Muscle layer of duodenum (tissue), 2 donors: ENCODE measurements at regions not wholly inside any gene's neighbourhood (a gene's known extent, or its start where the extent isn't known, plus 50 kb on each side); places are given as distances from the start of the nearest gene placed in this dataset.

Source experiments
- H3K27ac ChIP-seq: one replicate; pipeline ENCODE4 v1.7.0; 2013; ENCODE audit warnings: mild to moderate bottlenecking, low read length
- H3K27me3 ChIP-seq: one replicate; pipeline ENCODE4 v1.7.0; 2013; ENCODE audit warnings: low read depth, mild to moderate bottlenecking, control low read depth, low read length
- H3K36me3 ChIP-seq, 2 donors: one replicate each; pipeline ENCODE4 v1.7.0; 2013; ENCODE audit warnings: low read length in 2 of 2, control low read depth in 1 of 2, mild to moderate bottlenecking in 1 of 2; ENCODE audit not compliant: insufficient read depth in 2 of 2, control insufficient read depth in 1 of 2
- H3K4me1 ChIP-seq, 2 donors: one replicate each; pipeline ENCODE4 v1.7.0; 2013; ENCODE audit warnings: low read length in 2 of 2, mild to moderate bottlenecking in 2 of 2, control low read depth in 1 of 2, moderate library complexity in 1 of 2; ENCODE audit not compliant: insufficient read depth in 2 of 2, control insufficient read depth in 1 of 2
- H3K4me3 ChIP-seq, 2 donors: one replicate each; pipeline ENCODE4 v1.7.0; 2013; ENCODE audit warnings: low read length in 2 of 2, low read depth in 1 of 2, mild to moderate bottlenecking in 1 of 2
- H3K9me3 ChIP-seq, 2 donors: one replicate each; pipeline ENCODE4 v1.7.0; 2013; ENCODE audit warnings: low read length in 2 of 2, control low read depth in 1 of 2, mild to moderate bottlenecking in 1 of 2; ENCODE audit not compliant: control insufficient read depth in 1 of 2
- donor health status: healthy.

GRCh38 chr12:3973973-3974644 is 100.9 kb upstream of the PARP11 start:
- Histone ChIP-seq H3K4me3 (no peak overlapping the region), H3K27me3 (no peaks in the 10 kb centered on the region), H3K9me3 (no peaks in the 10 kb centered on the region), H3K36me3 (no peaks in the 10 kb centered on the region), H3K27ac (no peak overlapping the region), H3K4me1 (no peaks in the 10 kb centered on the region)

- Histone ChIP-seq H3K9me3 (no peaks in the 10 kb centered on the region), H3K36me3 (no peaks in the 10 kb centered on the region), H3K4me3 (no peak overlapping the region), H3K4me1 (no peaks in the 10 kb centered on the region), H3K27me3 (no peaks in the 10 kb centered on the region), H3K27ac (no peak overlapping the region)
Observed at GRCh38 chr12:3973269-3973884, 100.2 kb upstream of the PARP11 start.

GRCh38 chr12:3972576-3972975 is 99.4 kb upstream of the PARP11 start:
- no peaks in the 10 kb centered on the region for H3K9me3 ChIP-seq
- H3K36me3 ChIP-seq, result no peaks in the 10 kb centered on the region
- no peaks in the 10 kb centered on the region for H3K4me1 ChIP-seq
- H3K27ac ChIP-seq, result no peak overlapping the region
- H3K27me3 ChIP-seq, result no peaks in the 10 kb centered on the region
- no peak overlapping the region for H3K4me3 ChIP-seq

DNA sequence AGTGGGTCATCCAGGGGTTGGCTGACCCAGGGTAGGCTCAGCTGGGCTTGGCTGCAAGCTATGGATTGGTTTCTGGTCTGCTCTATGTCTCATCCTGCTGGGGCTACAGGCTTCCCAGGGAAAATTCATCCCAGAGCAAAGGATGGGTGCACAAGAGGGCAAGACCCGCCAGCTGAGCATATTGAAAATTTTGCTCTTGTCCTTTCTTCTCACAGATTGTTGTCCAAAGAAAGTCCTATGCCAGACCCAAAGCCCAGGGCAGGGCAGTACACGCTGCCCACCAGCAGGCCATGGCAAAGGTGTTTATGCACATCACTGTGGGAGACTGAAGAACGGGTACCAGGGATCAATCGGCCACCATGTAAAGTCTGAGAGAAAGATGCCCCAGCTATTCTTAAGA is 95.3 kb upstream of the PARP11 start:
- no peak overlapping the region for H3K4me3 ChIP-seq
- H3K4me1 ChIP-seq, result no peaks in the 10 kb centered on the region
- no peaks in the 10 kb centered on the region for H3K36me3 ChIP-seq
- H3K9me3 ChIP-seq, result no peaks in the 10 kb centered on the region
- no peak overlapping the region for H3K27ac ChIP-seq
- no peaks in the 10 kb centered on the region for H3K27me3 ChIP-seq

DNA sequence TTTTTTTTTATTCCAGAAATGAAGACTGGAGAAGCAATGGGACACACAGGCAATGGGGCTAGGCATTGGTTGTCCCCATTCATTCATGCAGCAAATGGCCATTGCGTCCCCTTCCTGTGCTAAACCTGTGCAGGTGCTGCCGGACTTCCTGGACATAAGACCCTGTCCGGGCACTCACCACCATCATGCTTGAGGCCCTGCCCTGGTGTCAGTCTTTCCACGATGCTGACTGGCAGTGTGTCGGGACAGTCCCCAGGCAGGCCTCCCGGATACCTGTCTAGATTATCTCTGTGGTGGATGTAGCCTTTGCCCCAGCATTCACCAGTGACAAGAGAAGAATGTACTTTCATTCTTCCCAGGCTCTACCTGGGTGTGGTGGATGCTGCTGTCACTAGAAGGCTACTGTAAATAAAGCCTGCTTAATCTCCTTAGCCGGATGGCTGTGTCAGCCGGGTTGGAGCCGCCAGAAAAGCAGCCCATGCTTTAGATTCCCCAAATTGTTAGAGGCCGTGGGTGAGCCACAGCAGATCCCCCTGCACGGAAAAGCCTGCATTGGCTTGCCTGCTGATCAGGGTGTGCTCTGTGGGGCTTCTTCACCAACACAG is 94.5 kb upstream of the PARP11 start:
- Histone ChIP-seq H3K27ac (no peak overlapping the region), H3K4me1 (no peaks in the 10 kb centered on the region), H3K27me3 (no peaks in the 10 kb centered on the region), H3K4me3 (no peak overlapping the region), H3K9me3 (no peaks in the 10 kb centered on the region), H3K36me3 (no peaks in the 10 kb centered on the region)

GRCh38 chr12:3966376-3966775 is 93.2 kb upstream of the PARP11 start:
- Histone ChIP-seq H3K4me1 (no peaks in the 10 kb centered on the region), H3K9me3 (no peaks in the 10 kb centered on the region), H3K36me3 (no peaks in the 10 kb centered on the region), H3K27ac (no peak overlapping the region), H3K27me3 (no peaks in the 10 kb centered on the region), H3K4me3 (no peak overlapping the region)

GRCh38 chr12:3965046-3965445 is 91.8 kb upstream of the PARP11 start:
- no peaks in the 10 kb centered on the region for H3K9me3 ChIP-seq

DNA sequence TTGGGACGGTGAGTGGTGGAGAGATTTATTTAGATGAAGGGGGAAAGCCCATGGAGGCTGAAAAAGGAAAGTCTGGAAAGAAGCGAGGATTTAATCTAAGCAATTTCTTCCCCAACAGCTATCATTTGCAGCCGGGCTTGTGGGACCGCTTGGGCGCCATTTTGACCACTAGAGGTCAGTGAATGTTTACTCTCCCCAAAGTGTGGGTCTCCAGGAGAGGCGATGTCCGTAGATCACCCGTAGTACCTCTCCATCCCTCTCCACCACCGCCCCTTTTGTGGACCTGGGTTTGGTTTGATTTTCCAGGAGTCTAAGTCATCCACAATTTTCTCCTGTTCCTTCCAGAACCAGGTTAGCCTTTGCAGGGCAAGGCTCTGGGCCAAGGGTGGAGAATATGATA is 91.2 kb upstream of the PARP11 start:
- Histone ChIP-seq H3K27ac (no peak overlapping the region), H3K36me3 (no peaks in the 10 kb centered on the region), H3K9me3 (no peaks in the 10 kb centered on the region), H3K4me1 (no peaks in the 10 kb centered on the region), H3K27me3 (no peaks in the 10 kb centered on the region), H3K4me3 (no peak overlapping the region)

More at GRCh38 chr12:3965046-3965445, 91.8 kb upstream of the PARP11 start:
- no peaks in the 10 kb centered on the region for H3K27me3 ChIP-seq
- no peak overlapping the region for H3K27ac ChIP-seq
- no peaks in the 10 kb centered on the region for H3K36me3 ChIP-seq
- H3K4me3 ChIP-seq, result no peak overlapping the region
- H3K4me1 ChIP-seq, result no peaks in the 10 kb centered on the region

GRCh38 chr12:3962631-3963483 is 89.7 kb upstream of the PARP11 start:
- H3K4me3 ChIP-seq, result no peak overlapping the region
- no peak overlapping the region for H3K27ac ChIP-seq
- no peaks in the 10 kb centered on the region for H3K36me3 ChIP-seq
- no peaks in the 10 kb centered on the region for H3K9me3 ChIP-seq
- H3K4me1 ChIP-seq, result no peaks in the 10 kb centered on the region
- H3K27me3 ChIP-seq, result no peaks in the 10 kb centered on the region

DNA sequence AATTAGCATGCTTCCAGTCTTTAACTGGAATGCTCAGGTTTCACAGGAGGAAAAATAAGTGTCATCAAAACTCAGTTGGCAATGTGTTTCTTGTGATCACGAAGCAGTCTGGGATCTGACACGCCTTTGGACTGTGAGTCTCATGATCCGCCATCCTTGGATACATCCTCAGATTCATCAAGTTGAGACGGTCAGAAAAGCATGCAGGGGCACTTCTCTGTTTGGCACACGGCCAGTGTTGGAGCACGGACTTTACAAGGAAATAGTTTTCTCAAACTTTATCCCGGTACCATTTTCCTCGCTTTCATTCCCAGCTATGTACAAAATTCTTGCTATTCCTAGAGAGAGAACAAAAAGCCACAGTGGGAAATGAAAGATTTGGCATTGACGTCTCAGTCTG is 88.4 kb upstream of the PARP11 start:
- Histone ChIP-seq H3K27ac (no peak overlapping the region), H3K36me3 (no peaks in the 10 kb centered on the region), H3K9me3 (no peaks in the 10 kb centered on the region), H3K4me3 (no peak overlapping the region), H3K27me3 (no peaks in the 10 kb centered on the region), H3K4me1 (no peaks in the 10 kb centered on the region)

- H3K36me3 ChIP-seq, result no peaks in the 10 kb centered on the region
- H3K9me3 ChIP-seq, result no peaks in the 10 kb centered on the region
- H3K27ac ChIP-seq, result no peak overlapping the region
- no peaks in the 10 kb centered on the region for H3K4me1 ChIP-seq
- H3K4me3 ChIP-seq, result no peak overlapping the region
- no peaks in the 10 kb centered on the region for H3K27me3 ChIP-seq
Observed at GRCh38 chr12:3959799-3960560, 86.8 kb upstream of the PARP11 start.
